ENCODE measurements at regions not wholly inside any gene's neighbourhood (a gene's known extent, or its start where the extent isn't known, plus 50 kb on each side); places are given as distances from the start of the nearest gene placed in this dataset.

DNA sequence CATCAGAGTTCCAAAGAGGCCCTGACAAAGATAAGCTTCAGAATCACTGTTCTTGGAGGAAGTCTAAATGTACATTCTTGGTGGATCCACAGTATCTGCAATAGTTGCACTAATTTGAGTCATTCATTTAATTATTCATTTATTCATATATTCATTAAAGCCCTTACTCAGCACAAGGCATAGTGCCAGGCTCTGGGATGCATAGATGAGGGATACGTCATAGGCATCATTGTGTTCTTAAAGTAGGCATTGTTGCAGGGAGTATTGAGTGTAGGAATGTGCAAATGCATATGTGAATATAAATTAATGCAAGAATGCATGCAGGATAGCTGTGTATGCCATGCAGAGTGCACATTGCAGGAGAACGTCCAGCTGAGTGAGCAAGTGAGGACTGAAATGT lies 100.7 kb downstream of the DRD1 start:
- Histone ChIP-seq H3K4me3 (no peak overlapping the region), H3K4me1 (no peaks in the 10 kb centered on the region), H3K36me3 (no peaks in the 10 kb centered on the region), H3K9me3 (peaks cover 0 to 3% (median 0%) of the 10 kb centered on the region in 8 donors), H3K27me3 (replicated peaks in 1 of 7) (peaks cover 0 to 24% (median 0%) of the 10 kb centered on the region in 7 donors), H3K27ac (no peak overlapping the region)
- no peak for DNase-seq
- WGBS, 5 donors, result 68 to 86% (median 70%) methylated on average over 2 of the region's 2 CpGs
- TF ChIP-seq, protein P1, sequence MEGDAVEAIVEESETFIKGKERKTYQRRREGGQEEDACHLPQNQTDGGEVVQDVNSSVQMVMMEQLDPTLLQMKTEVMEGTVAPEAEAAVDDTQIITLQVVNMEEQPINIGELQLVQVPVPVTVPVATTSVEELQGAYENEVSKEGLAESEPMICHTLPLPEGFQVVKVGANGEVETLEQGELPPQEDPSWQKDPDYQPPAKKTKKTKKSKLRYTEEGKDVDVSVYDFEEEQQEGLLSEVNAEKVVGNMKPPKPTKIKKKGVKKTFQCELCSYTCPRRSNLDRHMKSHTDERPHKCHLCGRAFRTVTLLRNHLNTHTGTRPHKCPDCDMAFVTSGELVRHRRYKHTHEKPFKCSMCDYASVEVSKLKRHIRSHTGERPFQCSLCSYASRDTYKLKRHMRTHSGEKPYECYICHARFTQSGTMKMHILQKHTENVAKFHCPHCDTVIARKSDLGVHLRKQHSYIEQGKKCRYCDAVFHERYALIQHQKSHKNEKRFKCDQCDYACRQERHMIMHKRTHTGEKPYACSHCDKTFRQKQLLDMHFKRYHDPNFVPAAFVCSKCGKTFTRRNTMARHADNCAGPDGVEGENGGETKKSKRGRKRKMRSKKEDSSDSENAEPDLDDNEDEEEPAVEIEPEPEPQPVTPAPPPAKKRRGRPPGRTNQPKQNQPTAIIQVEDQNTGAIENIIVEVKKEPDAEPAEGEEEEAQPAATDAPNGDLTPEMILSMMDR (IDR thresholded peaks at IDR 0.05 in 8 of 11, conservative IDR thresholded peaks at IDR 0.05 in 3 of 11), result no peak
- TF ChIP-seq POLR2A (IDR thresholded peaks at IDR 0.05) (no peak), POLR2AphosphoS5 (IDR thresholded peaks at IDR 0.05) (no peak)
- intact Hi-C loops (cut with DNase I; ENCODE audit: low total_unique reads), result no loop called here

DNA sequence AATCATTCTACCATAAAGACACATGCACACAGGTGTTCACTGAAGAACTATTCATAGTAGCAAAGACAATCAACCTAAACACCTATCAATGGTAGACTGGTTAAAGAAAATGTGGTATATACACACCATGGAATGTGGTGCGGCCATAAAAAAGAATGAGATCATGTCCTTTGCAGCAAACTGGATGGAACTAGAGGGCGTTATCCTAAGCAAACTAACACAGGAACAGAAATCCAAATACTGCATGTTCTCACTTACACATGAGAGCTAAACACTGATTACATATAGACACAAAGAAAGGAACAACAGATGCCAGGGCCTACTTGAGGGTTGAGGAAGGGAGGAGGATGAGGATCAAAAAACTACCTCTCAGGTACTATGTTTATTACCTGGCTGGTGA lies 103.8 kb downstream of the DRD1 start:
- intact Hi-C loops (cut with DNase I; ENCODE audit: low total_unique reads), result no loop called here
- DNase-seq, result no peak
- Histone ChIP-seq H3K4me1 (no peaks in the 10 kb centered on the region), H3K9me3 (no peaks in the 10 kb centered on the region), H3K36me3 (no peaks in the 10 kb centered on the region), H3K4me3 (no peak overlapping the region), H3K27ac (no peak overlapping the region), H3K27me3 (replicated peaks in 1 of 7) (peaks cover 0 to 9% (median 0%) of the 10 kb centered on the region in 7 donors)
- TF ChIP-seq POLR2A (IDR thresholded peaks at IDR 0.05), result no peak
- no peak for TF ChIP-seq POLR2AphosphoS5 (IDR thresholded peaks at IDR 0.05)
- TF ChIP-seq, protein P1 (IDR thresholded peaks at IDR 0.05 in 8 of 11, conservative IDR thresholded peaks at IDR 0.05 in 3 of 11), result no peak
- 77 to 83% (median 83%) methylated on average over 2 of the region's 2 CpGs for WGBS, 5 donors

DNA sequence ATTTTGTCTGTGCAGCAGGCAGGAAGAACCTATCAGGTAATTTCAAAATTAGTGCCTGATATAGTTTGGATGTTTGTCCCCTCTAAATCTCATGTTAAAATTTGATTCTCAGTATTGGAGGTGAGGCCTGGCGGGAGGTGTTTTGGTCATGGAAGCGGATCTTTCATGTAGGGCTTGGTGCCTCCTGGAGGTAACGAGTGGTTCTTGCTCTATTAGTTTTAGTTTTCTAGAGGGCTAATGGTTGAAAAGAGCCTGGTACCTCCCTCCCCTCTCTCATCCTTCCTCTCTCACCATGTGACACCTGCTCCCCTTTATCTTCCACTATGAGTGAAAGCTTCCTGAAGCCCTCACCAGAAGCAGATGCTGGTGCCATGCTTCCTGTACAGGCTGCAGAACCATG lies 106.3 kb downstream of the DRD1 start:
- WGBS, 5 donors, result 82 to 94% (median 89%) methylated on average over 3 of the region's 3 CpGs
- DNase-seq, result no peak
- Histone ChIP-seq H3K36me3 (no peaks in the 10 kb centered on the region), H3K4me1 (no peaks in the 10 kb centered on the region), H3K9me3 (no peaks in the 10 kb centered on the region), H3K4me3 (no peak overlapping the region), H3K27ac (no peak overlapping the region), H3K27me3 (replicated peaks in 1 of 7) (peaks cover 0 to 4% (median 0%) of the 10 kb centered on the region in 7 donors)
- no peak for TF ChIP-seq POLR2AphosphoS5 (IDR thresholded peaks at IDR 0.05)
- TF ChIP-seq, protein P1 (IDR thresholded peaks at IDR 0.05 in 8 of 11, conservative IDR thresholded peaks at IDR 0.05 in 3 of 11), result no peak
- TF ChIP-seq POLR2A (IDR thresholded peaks at IDR 0.05), result no peak
- intact Hi-C loops (cut with DNase I; ENCODE audit: low total_unique reads), result no loop called here

DNA sequence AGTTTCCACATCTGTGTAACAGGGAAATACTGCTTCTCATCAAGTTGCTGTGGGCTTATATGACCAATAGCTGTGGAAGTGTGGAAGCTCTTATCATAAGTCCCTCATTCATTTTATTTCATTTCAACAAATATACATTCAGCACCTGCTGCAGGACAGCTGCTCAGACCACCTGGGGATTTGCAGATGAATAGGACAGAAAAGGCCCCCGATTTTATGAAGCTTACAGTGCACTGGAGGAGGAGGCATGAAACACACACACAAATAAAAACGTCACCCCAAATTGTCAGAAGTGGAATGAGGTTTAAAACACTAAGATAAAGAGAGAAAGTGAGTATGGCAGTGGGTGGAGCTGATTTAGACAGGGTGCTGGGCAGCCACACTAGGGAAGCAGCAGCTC lies 107.2 kb downstream of the DRD1 start:
- TF ChIP-seq POLR2AphosphoS5 (IDR thresholded peaks at IDR 0.05) (no peak), POLR2A (IDR thresholded peaks at IDR 0.05) (no peak)
- TF ChIP-seq, protein P1 (IDR thresholded peaks at IDR 0.05 in 8 of 11, conservative IDR thresholded peaks at IDR 0.05 in 3 of 11), result no peak
- Histone ChIP-seq H3K27ac (no peak overlapping the region), H3K27me3 (replicated peaks in 1 of 7) (peaks cover 0 to 4% (median 0%) of the 10 kb centered on the region in 7 donors), H3K4me1 (no peaks in the 10 kb centered on the region), H3K9me3 (peaks cover 0 to 3% (median 0%) of the 10 kb centered on the region in 8 donors), H3K36me3 (no peaks in the 10 kb centered on the region), H3K4me3 (no peak overlapping the region)
- intact Hi-C loops (cut with DNase I; ENCODE audit: low total_unique reads), result no loop called here
- DNase-seq, result no peak
- WGBS, 5 donors, result 46 to 56% (median 53%) methylated on average over 2 of the region's 2 CpGs

Measured in spleen (tissue), 11 donors.